ENCODE measurements at regions not wholly inside any gene's neighbourhood (a gene's known extent, or its start where the extent isn't known, plus 50 kb on each side); places are given as distances from the start of the nearest gene placed in this dataset.

GRCh38 chr17:73820686-73821448 lies 176.6 kb upstream of the SDK2 start:
- DNase-seq = no peak

DNA sequence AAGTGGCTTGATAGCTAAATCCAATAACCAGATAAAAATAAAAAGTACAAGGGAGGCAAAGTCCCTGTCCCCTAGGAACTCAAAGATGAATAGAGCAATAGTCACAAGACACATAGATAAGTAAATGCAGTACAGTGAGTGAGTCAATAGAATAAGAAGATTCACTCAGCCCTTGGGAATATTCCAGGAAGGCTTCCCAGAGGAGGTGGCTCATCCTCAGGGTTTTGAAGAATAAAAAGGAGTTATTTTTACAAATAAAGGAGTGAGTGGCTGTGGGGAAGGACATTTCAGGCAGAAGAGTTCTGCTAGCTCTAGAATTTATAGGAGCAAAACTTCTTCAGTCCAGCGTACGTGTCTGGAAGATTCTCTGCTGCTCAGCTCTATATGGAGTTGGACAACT lies 177.4 kb upstream of the SDK2 start:
- DNase-seq = no peak

- DNase-seq = no peak
Measured at GRCh38 chr17:73822371-73822770, 178.1 kb upstream of the SDK2 start.

DNA sequence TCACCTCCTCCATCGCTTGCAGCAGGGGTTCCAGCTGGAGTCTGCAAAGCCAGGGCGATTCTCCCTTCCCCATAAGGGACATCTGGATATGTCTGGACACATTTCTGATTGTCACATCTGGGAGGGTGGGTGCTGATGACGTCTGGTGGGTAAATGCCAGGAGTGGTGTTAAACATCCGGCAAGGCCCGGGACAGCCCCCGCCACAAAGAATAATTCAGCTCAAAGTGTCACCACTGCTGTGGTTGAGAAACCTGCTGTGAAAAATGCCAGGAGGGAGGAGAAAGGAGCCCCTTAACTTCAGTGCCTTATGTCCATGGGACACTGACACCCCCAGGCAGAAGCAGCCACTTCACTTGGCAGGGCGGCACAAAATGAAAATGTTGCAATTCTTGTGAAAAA lies 179.4 kb upstream of the SDK2 start:
- no peak for DNase-seq

DNA sequence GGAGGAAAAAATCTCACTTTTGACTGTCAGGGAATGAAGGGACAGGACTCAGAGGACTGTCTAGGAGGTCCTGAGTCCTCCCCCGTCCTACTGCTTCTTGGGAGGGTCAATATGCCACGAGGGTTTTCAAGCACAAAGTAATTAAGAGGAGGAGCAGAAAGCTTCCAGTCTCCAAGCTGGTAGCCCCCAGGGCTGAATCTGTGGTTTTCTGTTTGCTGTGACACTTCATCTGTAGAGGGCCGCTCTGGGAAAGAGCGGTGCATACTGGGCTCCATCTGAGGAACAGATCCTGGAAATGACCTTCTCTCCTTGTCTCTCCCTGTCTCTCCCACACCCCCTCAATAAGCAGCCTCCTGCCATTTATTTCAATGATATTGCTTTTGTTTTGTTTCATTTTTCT lies 180.1 kb upstream of the SDK2 start:
- DNase-seq = no peak

GRCh38 chr17:73826181-73826871 lies 182.1 kb upstream of the SDK2 start:
- no peak for DNase-seq

GRCh38 chr17:73826872-73827228 lies 182.6 kb upstream of the SDK2 start:
- DNase-seq = no peak

GRCh38 chr17:73827627-73828291 lies 183.5 kb upstream of the SDK2 start:
- DNase-seq = peak; percentile 24

GRCh38 chr17:73829676-73830280 lies 185.5 kb upstream of the SDK2 start:
- DNase-seq = no peak

GRCh38 chr17:73831699-73832098 lies 187.5 kb upstream of the SDK2 start:
- no peak for DNase-seq

GRCh38 chr17:73833775-73834488 lies 189.7 kb upstream of the SDK2 start:
- DNase-seq = no peak

GRCh38 chr17:73834684-73835343 lies 190.6 kb upstream of the SDK2 start:
- no peak for DNase-seq

GRCh38 chr17:73835605-73836004 lies 191.4 kb upstream of the SDK2 start:
- no peak for DNase-seq

DNA sequence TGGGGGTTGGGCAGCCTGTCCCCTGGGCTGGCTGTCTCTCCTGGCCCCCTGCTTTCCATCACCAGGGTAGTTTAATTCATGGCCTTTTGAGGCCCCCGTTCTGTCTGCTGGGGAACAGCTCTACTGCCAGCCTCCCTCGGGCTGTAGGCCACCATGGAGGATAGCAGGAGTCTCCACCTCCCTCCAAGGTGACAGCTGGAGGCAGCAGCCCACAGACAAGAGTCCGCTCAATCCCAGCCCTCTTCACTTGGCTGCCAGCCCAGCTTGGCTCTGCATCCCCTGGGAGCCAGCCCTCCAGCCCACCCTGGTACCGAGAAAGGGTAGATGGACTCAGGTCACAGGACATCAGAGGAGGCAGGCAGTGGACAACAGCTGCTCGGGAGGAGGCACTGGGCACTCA lies 194.6 kb upstream of the SDK2 start:
- DNase-seq = no peak

- no peak for DNase-seq
Measured at GRCh38 chr17:73840829-73841228, 196.6 kb upstream of the SDK2 start.

GRCh38 chr17:73841431-73842060 lies 197.3 kb upstream of the SDK2 start:
- DNase-seq = no peak

DNA sequence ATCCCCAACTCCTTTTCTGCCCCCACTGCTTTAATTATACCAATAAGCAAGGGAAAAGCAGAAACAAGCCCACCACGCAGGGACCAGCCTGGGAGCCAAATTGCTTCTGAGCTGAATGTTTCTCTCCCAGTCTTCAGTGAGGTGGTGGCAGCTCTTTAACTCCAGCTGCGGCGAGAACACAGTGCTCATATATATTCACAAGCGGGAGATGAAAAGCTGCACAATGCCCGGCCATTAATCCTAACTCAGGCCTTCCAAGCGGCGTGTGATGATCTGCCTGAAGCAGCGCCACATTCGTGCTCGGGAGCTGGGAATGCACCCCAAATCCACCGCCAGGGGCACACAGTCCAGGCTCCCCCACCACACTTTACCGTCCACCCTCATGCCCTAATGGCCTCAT lies 203.7 kb upstream of the SDK2 start:
- no peak for DNase-seq

GRCh38 chr17:73850426-73850825 lies 206.2 kb upstream of the SDK2 start:
- no peak for DNase-seq

DNA sequence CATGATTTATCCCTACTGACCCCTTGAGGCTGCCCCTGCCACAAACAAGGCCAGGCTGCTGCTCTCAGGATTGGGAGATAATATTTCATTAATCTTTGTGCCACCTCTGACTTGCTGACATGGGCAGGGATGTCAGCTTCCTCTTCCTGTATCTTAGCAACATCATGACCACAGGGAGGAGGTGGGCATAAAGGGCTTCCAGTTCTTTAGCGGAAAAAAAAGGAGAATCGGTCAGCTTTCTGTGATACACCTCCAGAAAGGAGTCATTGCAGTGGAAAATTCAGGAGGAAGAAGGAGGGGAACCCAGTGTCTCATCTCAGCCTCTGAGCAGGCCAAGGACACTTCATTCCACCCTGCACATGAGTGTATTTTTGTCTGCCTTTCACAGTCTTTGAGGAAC lies 206.8 kb upstream of the SDK2 start:
- no peak for DNase-seq

- DNase-seq = no peak
Measured at GRCh38 chr17:73851921-73852320, 207.7 kb upstream of the SDK2 start.

DNA sequence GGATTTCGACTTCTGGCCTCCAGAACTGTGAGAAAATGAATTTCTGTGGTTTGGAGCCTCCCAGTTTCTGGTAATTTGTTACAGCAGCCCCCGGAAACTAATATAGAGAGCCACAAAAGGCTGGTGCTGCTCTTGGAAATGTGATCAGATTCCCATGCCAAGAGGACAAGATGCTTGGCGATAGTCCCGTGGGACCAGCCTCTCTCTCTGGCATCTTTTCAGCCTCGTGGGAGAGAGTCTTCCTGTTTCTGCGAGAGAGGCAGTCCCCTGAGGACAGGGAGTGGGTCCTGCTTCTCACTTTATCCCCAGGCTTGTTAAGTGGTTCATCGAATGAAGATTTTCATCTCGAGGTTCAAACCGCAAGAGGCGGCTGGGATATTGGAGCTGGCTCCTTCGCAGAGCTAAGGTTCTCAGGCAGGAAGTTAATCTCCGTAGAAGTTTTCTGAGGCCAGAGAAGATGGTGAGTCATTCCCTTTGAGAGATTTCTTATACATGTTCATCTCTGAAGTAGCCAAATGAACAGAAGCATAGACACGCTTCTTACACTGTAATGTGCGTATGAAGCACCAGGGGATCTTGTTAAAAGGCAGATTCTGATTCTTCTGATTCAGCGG lies 211.6 kb upstream of the SDK2 start:
- DNase-seq = no peak

DNA sequence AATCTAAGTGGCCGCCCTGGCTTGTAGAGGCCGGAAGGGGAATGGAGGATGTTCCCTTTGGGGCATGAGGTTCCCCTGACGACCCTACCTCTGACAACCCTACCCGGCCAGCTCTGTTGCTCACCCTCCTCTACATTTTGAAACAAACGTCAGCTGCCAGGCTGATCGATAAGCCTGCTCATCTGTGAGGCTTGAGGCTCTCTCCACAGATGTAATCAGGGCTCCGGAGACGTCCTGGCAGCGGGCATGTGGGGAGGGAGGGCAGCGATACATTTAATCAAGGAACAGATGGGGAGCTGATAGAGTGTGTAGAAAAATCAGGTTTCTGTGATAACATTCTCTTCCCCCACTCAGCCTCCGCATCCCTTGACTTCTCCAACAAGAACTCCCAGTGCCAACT lies 212.3 kb upstream of the SDK2 start:
- DNase-seq = no peak

Data from NCI-H748 treated with DMSO at 0.1 percent for 48 hours (cell line).